Ascending aorta (tissue), 2 donors: ENCODE measurements at regions not wholly inside any gene's neighbourhood (a gene's known extent, or its start where the extent isn't known, plus 50 kb on each side); places are given as distances from the start of the nearest gene placed in this dataset.

ENCODE experiments used
- DNase-seq, 2 donors: peaks; one replicate each; pipeline ENCODE4 v3.0.0-alpha.2; 2019; ENCODE audit warnings: low spot score in 2 of 2
- H3K27ac ChIP-seq, 2 donors: fragments of 200-600 bp; sonication (generic); one replicate each; pipeline ENCODE4 v1.5.1; 2016 to 2017; ENCODE audit warnings: mild to moderate bottlenecking in 1 of 2
- H3K27me3 ChIP-seq: fragments of 200-600 bp; sonication (generic); one replicate; pipeline ENCODE4 v1.5.1; 2017
- H3K36me3 ChIP-seq, 2 donors: fragments of 200-600 bp; sonication (generic); one replicate each; pipeline ENCODE4 v1.5.1; 2016
- H3K4me1 ChIP-seq, 2 donors: fragments of 200-600 bp; sonication (generic); one replicate each; pipeline ENCODE4 v1.5.1; 2016 to 2017; ENCODE audit warnings: mild to moderate bottlenecking in 1 of 2
- H3K4me3 ChIP-seq, 2 donors: fragments of 200-600 bp; sonication (generic); one replicate each; pipeline ENCODE4 v1.5.1; 2016 to 2017; ENCODE audit warnings: mild to moderate bottlenecking in 1 of 2
- H3K9me3 ChIP-seq, 2 donors: fragments of 200-600 bp; sonication (generic); one replicate each; pipeline ENCODE4 v1.5.1; 2016
- intact Hi-C: fragments of 100-400 bp; cut with DNase I; formaldehyde crosslinking; loops from one replicate; pipeline ENCODE4 v1.15.1; 2023
- TF ChIP-seq, protein P1 (sequence below), 3 experiments: fragments of 200-600 bp in 2 of 3; fragments of 450-650 bp in 1 of 3; sonication (generic) in 2 of 3; IDR thresholded peaks; one replicate each; pipeline ENCODE4 v1.5.1; 2016 to 2019; ENCODE audit warnings: antibody characterized with exemption in 3 of 3, mild to moderate bottlenecking in 1 of 3, moderate library complexity in 1 of 3

DNA sequence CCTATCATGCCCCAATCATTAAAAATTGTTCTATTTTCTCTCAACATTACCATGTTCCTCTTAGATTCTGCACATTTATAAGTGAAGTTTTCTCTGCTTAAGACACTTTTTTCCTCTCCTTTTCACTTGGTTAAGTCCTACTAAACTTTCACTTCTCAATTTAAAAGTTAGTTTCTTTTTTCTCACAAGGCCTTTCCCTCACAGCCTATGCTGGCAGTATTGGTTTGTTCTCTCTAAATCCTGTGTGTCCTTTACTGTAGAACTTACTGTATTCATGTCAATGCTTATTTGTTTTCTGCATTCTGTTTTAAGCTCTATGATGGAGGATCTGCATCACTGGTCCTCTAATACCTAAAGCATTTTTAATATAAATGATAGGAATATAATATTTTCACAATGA is 2816.6 kb downstream of the PCDH9 start:
- intact Hi-C loops, result no loop called here
- Histone ChIP-seq H3K36me3 (no peaks in the 10 kb centered on the region), H3K4me1 (no peaks in the 10 kb centered on the region), H3K4me3 (no peak overlapping the region), H3K27ac (no peak overlapping the region), H3K9me3 (no peaks in the 10 kb centered on the region), H3K27me3 (no peaks in the 10 kb centered on the region)
- TF ChIP-seq, protein P1, sequence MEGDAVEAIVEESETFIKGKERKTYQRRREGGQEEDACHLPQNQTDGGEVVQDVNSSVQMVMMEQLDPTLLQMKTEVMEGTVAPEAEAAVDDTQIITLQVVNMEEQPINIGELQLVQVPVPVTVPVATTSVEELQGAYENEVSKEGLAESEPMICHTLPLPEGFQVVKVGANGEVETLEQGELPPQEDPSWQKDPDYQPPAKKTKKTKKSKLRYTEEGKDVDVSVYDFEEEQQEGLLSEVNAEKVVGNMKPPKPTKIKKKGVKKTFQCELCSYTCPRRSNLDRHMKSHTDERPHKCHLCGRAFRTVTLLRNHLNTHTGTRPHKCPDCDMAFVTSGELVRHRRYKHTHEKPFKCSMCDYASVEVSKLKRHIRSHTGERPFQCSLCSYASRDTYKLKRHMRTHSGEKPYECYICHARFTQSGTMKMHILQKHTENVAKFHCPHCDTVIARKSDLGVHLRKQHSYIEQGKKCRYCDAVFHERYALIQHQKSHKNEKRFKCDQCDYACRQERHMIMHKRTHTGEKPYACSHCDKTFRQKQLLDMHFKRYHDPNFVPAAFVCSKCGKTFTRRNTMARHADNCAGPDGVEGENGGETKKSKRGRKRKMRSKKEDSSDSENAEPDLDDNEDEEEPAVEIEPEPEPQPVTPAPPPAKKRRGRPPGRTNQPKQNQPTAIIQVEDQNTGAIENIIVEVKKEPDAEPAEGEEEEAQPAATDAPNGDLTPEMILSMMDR (IDR thresholded peaks at IDR 0.05), result no peak
- DNase-seq, result no peak

DNA sequence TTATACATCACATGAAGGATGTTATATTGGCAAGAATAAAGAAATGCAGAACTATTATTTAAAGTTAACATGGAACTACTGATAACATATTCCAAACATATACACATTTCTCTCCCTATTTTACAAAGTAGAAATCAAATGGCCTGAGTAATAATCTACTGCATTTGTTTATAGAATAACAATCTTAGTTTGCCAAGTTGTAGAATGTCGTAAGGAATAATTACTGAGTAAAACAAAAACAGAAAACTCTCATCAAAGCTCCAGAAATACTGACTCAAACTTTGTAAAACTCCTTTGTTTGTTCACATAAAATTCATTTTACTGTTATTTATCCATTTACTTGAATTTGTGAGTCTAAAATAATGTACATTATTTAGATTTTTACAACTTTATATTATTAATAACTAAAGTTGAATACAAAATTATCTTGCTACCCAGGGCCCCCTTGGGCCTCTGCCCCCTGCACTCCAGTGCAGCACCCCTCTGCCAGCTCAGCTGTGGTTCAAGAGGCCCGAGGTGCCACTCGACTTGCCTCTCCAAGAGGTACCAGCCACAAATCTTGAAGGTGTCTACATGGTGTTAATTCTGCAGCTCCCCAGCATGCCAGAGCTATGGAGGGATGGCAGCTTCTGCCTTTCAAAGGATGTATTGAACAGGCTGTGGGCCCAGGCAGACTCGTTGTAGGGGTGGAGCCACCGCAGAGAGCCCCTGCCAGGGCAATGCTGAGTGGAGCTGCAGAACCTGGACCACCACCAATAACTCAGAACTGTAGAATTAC is 2819.7 kb downstream of the PCDH9 start:
- no peaks in the 10 kb centered on the region for H3K27me3 ChIP-seq
- no peak for DNase-seq
- intact Hi-C loops, result no loop called here
- H3K27ac ChIP-seq, result no peak overlapping the region
- TF ChIP-seq, protein P1 (IDR thresholded peaks at IDR 0.05), result no peak
- H3K36me3 ChIP-seq, result no peaks in the 10 kb centered on the region
- no peaks in the 10 kb centered on the region for H3K9me3 ChIP-seq
- no peaks in the 10 kb centered on the region for H3K4me1 ChIP-seq
- no peak overlapping the region for H3K4me3 ChIP-seq

DNA sequence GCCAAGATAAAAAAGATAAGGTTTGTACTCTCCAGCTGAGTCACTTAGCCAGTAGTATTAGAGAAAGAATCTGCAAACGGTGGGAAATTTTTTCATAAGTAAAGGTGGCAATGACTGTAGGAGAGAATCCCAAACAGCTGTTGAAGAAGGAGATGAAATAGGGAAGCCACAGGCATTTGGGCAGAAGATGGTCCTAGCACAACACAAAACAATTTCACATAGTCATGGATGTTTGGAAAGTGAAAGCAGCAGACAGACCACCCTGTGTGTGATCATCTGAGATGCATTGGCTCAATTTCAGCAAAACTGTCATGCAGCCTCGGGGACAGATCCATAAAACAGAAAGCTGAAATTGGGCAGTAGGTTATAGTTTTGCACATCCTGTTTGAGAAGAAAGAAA is 2832.4 kb downstream of the PCDH9 start:
- DNase-seq, result no peak
- Histone ChIP-seq H3K27me3 (no peaks in the 10 kb centered on the region), H3K9me3 (no peaks in the 10 kb centered on the region), H3K36me3 (no peaks in the 10 kb centered on the region), H3K4me1 (no peaks in the 10 kb centered on the region), H3K4me3 (no peak overlapping the region), H3K27ac (no peak overlapping the region)
- intact Hi-C loops, result no loop called here
- TF ChIP-seq, protein P1 (IDR thresholded peaks at IDR 0.05), result no peak

DNA sequence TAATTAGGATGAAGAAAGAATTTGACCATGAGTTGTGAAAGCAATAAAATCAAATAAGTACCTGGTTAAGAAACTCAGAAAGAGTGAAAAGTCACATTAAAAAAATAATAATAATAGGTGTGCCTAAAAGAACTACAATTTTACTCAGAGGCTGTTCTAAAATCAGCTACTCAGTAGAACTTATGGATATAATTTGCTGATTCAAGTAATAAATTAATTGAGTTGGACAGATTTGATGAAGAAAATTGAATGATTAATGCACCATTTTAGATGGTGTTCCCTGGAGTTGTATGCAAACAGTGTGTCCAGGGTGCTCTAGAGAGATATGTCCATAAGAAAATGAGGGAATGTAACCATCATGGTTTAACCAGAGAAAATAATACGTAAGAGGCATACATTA is 2852.5 kb downstream of the PCDH9 start:
- Histone ChIP-seq H3K4me3 (no peak overlapping the region), H3K36me3 (no peaks in the 10 kb centered on the region), H3K9me3 (no peaks in the 10 kb centered on the region), H3K4me1 (no peaks in the 10 kb centered on the region), H3K27me3 (no peaks in the 10 kb centered on the region), H3K27ac (no peak overlapping the region)
- intact Hi-C loops, result no loop called here
- TF ChIP-seq, protein P1 (IDR thresholded peaks at IDR 0.05), result no peak
- no peak for DNase-seq

DNA sequence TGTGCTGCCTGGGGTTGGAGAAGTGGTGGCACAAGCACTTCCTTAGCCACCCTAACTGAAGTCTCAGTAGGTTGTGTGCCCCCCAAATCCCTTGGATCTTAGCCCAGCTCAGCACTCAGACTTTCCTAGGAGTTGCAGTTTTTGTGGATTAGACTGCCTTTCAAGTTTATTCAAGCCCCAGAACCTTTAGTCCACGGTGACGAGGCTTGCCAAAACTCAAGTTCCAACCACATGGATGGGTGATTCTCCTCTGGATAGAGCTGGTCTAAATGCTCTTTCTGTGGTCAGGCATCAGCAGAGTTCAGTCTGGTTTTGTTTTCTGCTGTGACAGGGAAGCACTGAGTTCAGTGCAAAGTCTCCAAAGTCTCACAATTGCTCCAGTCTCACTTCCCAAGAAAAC is 2858.7 kb downstream of the PCDH9 start:
- TF ChIP-seq, protein P1 (IDR thresholded peaks at IDR 0.05), result no peak
- H3K36me3 ChIP-seq, result no peaks in the 10 kb centered on the region
- DNase-seq, result no peak
- no peak overlapping the region for H3K27ac ChIP-seq
- no peaks in the 10 kb centered on the region for H3K9me3 ChIP-seq
- no peaks in the 10 kb centered on the region for H3K4me1 ChIP-seq
- intact Hi-C loops, result no loop called here
- no peak overlapping the region for H3K4me3 ChIP-seq
- no peaks in the 10 kb centered on the region for H3K27me3 ChIP-seq

DNA sequence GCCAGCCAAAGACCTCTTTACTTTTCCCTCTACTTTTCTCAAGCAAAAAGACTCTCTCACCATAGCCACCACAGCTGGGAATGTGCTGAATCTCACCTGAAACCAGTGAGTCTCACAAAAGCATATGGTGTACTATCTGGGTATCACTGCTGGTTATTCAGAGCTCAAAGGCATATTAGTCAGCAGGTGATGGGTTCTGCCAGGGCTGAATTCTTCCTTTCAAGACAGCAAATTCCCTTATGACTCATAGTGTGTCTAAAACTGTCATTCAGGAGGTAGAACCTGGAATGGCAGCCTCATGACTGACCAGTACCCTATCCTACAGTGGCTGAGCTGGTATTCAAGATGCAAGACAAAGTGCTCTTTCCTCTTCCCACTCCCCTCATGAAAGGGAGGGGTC is 2859.1 kb downstream of the PCDH9 start:
- no peak overlapping the region for H3K4me3 ChIP-seq
- TF ChIP-seq, protein P1 (IDR thresholded peaks at IDR 0.05), result no peak
- no peaks in the 10 kb centered on the region for H3K4me1 ChIP-seq
- no peaks in the 10 kb centered on the region for H3K27me3 ChIP-seq
- H3K27ac ChIP-seq, result no peak overlapping the region
- intact Hi-C loops, result no loop called here
- DNase-seq, result no peak
- no peaks in the 10 kb centered on the region for H3K9me3 ChIP-seq
- no peaks in the 10 kb centered on the region for H3K36me3 ChIP-seq
